GM12878 (cell line): ENCODE measurements at regions not wholly inside any gene's neighbourhood (a gene's known extent, or its start where the extent isn't known, plus 50 kb on each side); places are given as distances from the start of the nearest gene placed in this dataset.

Source experiments
- ATAC-seq: fragments of 200-7000 bp; cut with Tn5 transposase; 3 replicates; pipeline ENCODE4 v1.9.1; 2020; ENCODE audit warnings: mild to moderate bottlenecking, moderate library complexity
- BruUV-seq: library from RNA; stranded (reverse); fragments of 400-500 nt; replicated peaks from 2 replicates; lab custom pipeline; 2021; lab: Mats Ljungman, UMichigan
- CTCF ChIA-PET: fragments of 300-600 bp; sonication (Branson Sonifier 250); formaldehyde crosslinking; extraction: SDS; loops from one replicate; lab custom pipeline; 2021; ENCODE audit warnings: inconsistent platforms; lab: Yijun Ruan, JAX
- POLR2A ChIA-PET: fragments of 350-600 bp; formaldehyde crosslinking; extraction: SDS; loops from one replicate; lab custom pipeline; 2021; ENCODE audit warnings: inconsistent platforms; lab: Charles Lee
- RAD21 ChIA-PET: fragments of 300-600 bp; sonication (Branson Sonifier 250); formaldehyde crosslinking; loops from one replicate; lab custom pipeline; 2023; ENCODE audit warnings: antibody characterized with exemption; ENCODE audit not compliant: unreplicated experiment; lab: Charles Lee
- SMC1A ChIA-PET: fragments of 300-600 bp; sonication (Branson Sonifier 250); formaldehyde crosslinking; loops from one replicate; lab custom pipeline; 2023; ENCODE audit not compliant: unreplicated experiment, uncharacterized antibody; lab: Charles Lee
- DNase-seq: peaks from one replicate; pipeline ENCODE4 v3.0.0-alpha.2; 2011; ENCODE audit warnings: low read depth, low spot score
- FAIRE-seq: peaks from 3 replicates; lab custom pipeline; 2011; peaks lifted over from hg19 to GRCh38; lab: Jason Lieb, UNC
- H2AFZ ChIP-seq: 2 replicates; pipeline ENCODE4 v1.6.0; 2011; ENCODE audit warnings: low read depth, low read length, control low read depth; ENCODE audit not compliant: control insufficient read depth
- H3K27ac ChIP-seq: 2 replicates; pipeline ENCODE4 v1.5.1; 2011; ENCODE audit warnings: control low read depth; ENCODE audit not compliant: control insufficient read depth, insufficient read depth
- H3K27me3 ChIP-seq, 2 experiments: replicated peaks in 1 of 2; 2 replicates each; pipeline versions ENCODE4 v1.6.0 to v1.6.1; 2011; ENCODE audit warnings: low read length in 1 of 2; ENCODE audit not compliant: control insufficient read depth in 2 of 2, insufficient read depth in 2 of 2
- H3K36me3 ChIP-seq, 2 experiments: 2 replicates each; pipeline ENCODE4 v1.5.1; 2011; ENCODE audit warnings: low read length in 1 of 2; ENCODE audit not compliant: control insufficient read depth in 2 of 2, insufficient read depth in 2 of 2
- H3K4me1 ChIP-seq: 2 replicates; pipeline ENCODE4 v1.6.1; 2011; ENCODE audit warnings: mild to moderate bottlenecking, low read length, moderate library complexity, mixed read lengths; ENCODE audit not compliant: control insufficient read depth, insufficient read depth
- H3K4me2 ChIP-seq: 2 replicates; pipeline ENCODE4 v1.6.0; 2011; ENCODE audit warnings: control low read depth; ENCODE audit not compliant: control insufficient read depth, insufficient read depth
- H3K4me3 ChIP-seq: fragments of 200-600 bp; sonication (generic); 2 replicates; pipeline ENCODE4 v1.5.1; 2016
- H3K79me2 ChIP-seq: 2 replicates; pipeline ENCODE4 v1.6.0; 2011; ENCODE audit warnings: low read length; ENCODE audit not compliant: control insufficient read depth, insufficient read depth
- H3K9ac ChIP-seq: 2 replicates; pipeline ENCODE4 v1.8.0; 2011; ENCODE audit warnings: low read length, control low read depth, mixed read lengths; ENCODE audit not compliant: control insufficient read depth, insufficient read depth
- H3K9me3 ChIP-seq: replicated peaks from 3 replicates; pipeline ENCODE4 v1.5.1; 2011; ENCODE audit warnings: mild to moderate bottlenecking, low read length; ENCODE audit not compliant: control insufficient read depth, insufficient read depth
- H4K20me1 ChIP-seq: 2 replicates; pipeline ENCODE4 v1.6.0; 2011; ENCODE audit not compliant: control insufficient read depth, insufficient read depth
- BHLHE40 ChIP-seq, 2 experiments: fragments of 450-650 bp in 1 of 2; IDR thresholded peaks; 2 replicates each; pipeline ENCODE4 v1.6.1; 2011 to 2017; ENCODE audit warnings: low read depth in 2 of 2, borderline replicate concordance in 1 of 2, improper control_type of control experiment in 1 of 2, low read length in 1 of 2, mild to moderate bottlenecking in 1 of 2
- CBX5 ChIP-seq: sonication (generic); IDR thresholded peaks from 2 replicates; pipeline ENCODE4 v1.6.1; 2016; ENCODE audit warnings: low read depth, moderate library complexity, mild to moderate bottlenecking, inconsistent platforms
- CEBPB ChIP-seq, 2 experiments: fragments of 150-350 bp in 1 of 2; IDR thresholded peaks; 2 replicates each; pipeline ENCODE4 v1.6.1; 2012 to 2014; ENCODE audit warnings: low read depth in 2 of 2, low read length in 2 of 2, borderline replicate concordance in 1 of 2, inconsistent platforms in 1 of 2
- CHD1 ChIP-seq: IDR thresholded peaks from 2 replicates; pipeline ENCODE4 v1.6.1; 2012; ENCODE audit warnings: low read depth, low read length, improper control_type of control experiment
- EGR1 ChIP-seq, 2 experiments: IDR thresholded peaks; 1 replicate in 1 of 2; 2 replicates in 1 of 2; pipeline ENCODE4 v1.6.1; 2011 to 2012; ENCODE audit warnings: low read depth in 2 of 2, low read length in 2 of 2, borderline replicate concordance in 1 of 2, mild to moderate bottlenecking in 1 of 2, moderate library complexity in 1 of 2
- FOS ChIP-seq: IDR thresholded peaks from 3 replicates; pipeline ENCODE4 v1.6.1; 2011; ENCODE audit warnings: borderline replicate concordance; ENCODE audit not compliant: insufficient read length; ENCODE audit errors: extremely low read depth
- FOXK2 ChIP-seq: fragments of 450-650 bp; IDR thresholded peaks from 2 replicates; pipeline ENCODE4 v1.6.1; 2017; ENCODE audit warnings: mild to moderate bottlenecking, moderate library complexity
- GATAD2B ChIP-seq: fragments of 450-650 bp; conservative IDR thresholded peaks from 2 replicates; pipeline ENCODE4 v1.6.1; 2017; ENCODE audit warnings: low read depth, mild to moderate bottlenecking, moderate library complexity
- IKZF2 ChIP-seq, 2 experiments: fragments of 450-650 bp; IDR thresholded peaks; 2 replicates each; pipeline ENCODE4 v1.6.1; 2017; ENCODE audit warnings: mild to moderate bottlenecking in 2 of 2, moderate library complexity in 2 of 2
- JUND ChIP-seq: IDR thresholded peaks from 2 replicates; pipeline ENCODE4 v1.6.1; 2012; ENCODE audit warnings: low read depth, mild to moderate bottlenecking, low read length, improper control_type of control experiment, moderate library complexity
- KLF5 ChIP-seq: fragments of 450-650 bp; IDR thresholded peaks from 2 replicates; pipeline ENCODE4 v1.6.1; 2014; ENCODE audit warnings: mild to moderate bottlenecking; ENCODE audit not compliant: partially characterized antibody
- MYC ChIP-seq: IDR thresholded peaks from 2 replicates; pipeline ENCODE4 v1.6.1; 2011; ENCODE audit warnings: mild to moderate bottlenecking, low read length, moderate library complexity, inconsistent platforms; ENCODE audit not compliant: insufficient read depth, insufficient replicate concordance, insufficient read length, severe bottlenecking
- NR2C2 ChIP-seq: IDR thresholded peaks from 2 replicates; pipeline ENCODE4 v1.6.1; 2011; ENCODE audit warnings: borderline replicate concordance, low read depth; ENCODE audit not compliant: control insufficient read depth, insufficient read length
- SMAD1 ChIP-seq: fragments of 450-650 bp; IDR thresholded peaks from 2 replicates; pipeline ENCODE4 v1.6.1; 2018; ENCODE audit warnings: mild to moderate bottlenecking, low read depth; ENCODE audit not compliant: partially characterized antibody
- TCF12 ChIP-seq: IDR thresholded peaks from 2 replicates; pipeline ENCODE4 v1.6.1; 2011; ENCODE audit warnings: low read depth, mild to moderate bottlenecking, low read length
- TCF3 ChIP-seq: IDR thresholded peaks from 2 replicates; pipeline ENCODE4 v1.6.1; 2012; ENCODE audit warnings: low read depth, mild to moderate bottlenecking, low read length, borderline replicate concordance; ENCODE audit not compliant: insufficient read depth
- YY1 ChIP-seq: IDR thresholded peaks from 2 replicates; pipeline ENCODE4 v1.6.1; 2011; ENCODE audit warnings: low read depth, mild to moderate bottlenecking, low read length
- WGBS: methylation state at CpG from one replicate; pipeline ENCODE4 v1.1.6; 2016; ENCODE audit warnings: low lambda C conversion rate; ENCODE audit not compliant: insufficient replicate concordance, insufficient coverage; ENCODE audit errors: missing lambda C conversion rate; 5-methylcytosine and 5-hydroxymethylcytosine counted together
- in situ Hi-C: fragments of 300-500 bp; cut with MboI; formaldehyde crosslinking; loops from 9 replicates; pipeline ENCODE4 v1.14.3; 2018; ENCODE audit warnings: mixed read lengths
- intact Hi-C: fragments of 100-400 bp; cut with micrococcal nuclease; formaldehyde crosslinking; loops from one replicate; pipeline ENCODE4 v1.14.2; 2022; ENCODE audit not compliant: unreplicated experiment

GRCh38 chr14:54090274-54090673 is 133.6 kb upstream of the BMP4 start:
- in situ Hi-C loops: no loop called here

DNA sequence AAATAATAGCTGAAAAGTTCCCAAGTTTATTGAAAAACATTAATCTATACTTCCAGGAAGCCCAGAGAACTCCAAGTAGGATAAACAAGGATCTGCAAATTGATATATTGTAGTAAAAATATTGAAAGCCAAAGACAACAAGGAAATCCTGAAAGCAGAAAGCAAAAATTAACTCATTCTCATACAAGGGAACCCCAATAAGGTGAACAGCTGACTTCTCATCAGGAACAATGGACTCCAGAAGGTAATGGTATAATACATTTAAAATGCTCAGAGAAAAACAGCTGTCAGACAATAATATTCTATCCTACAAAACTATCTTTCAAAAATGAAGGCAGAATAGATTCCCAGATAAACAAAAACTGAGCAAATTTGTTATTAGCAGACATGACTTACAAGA is 138.1 kb upstream of the BMP4 start:
- in situ Hi-C loops (no loop called here), intact Hi-C loops (no loop called here)
- RAD21 ChIA-PET: no interaction called here
- Histone ChIP-seq H3K9me3 (no peaks in the 10 kb centered on the region), H3K4me2 (no peak overlapping the region), H4K20me1 (no peaks in the 10 kb centered on the region), H3K36me3 (no peaks in the 10 kb centered on the region), H3K27ac (no peak overlapping the region), H3K4me3 (no peak overlapping the region), H3K79me2 (no peaks in the 10 kb centered on the region), H2AFZ (no peak overlapping the region), H3K9ac (no peak overlapping the region), H3K27me3 (no peaks in the 10 kb centered on the region), H3K4me1 (no peaks in the 10 kb centered on the region)
- no peak for ATAC-seq
- POLR2A ChIA-PET: no interaction called here
- BruUV-seq: no TSS peak
- TF ChIP-seq CBX5 (peak; percentile 96), FOS (no peak)
- SMC1A ChIA-PET: no interaction called here
- CTCF ChIA-PET: no interaction called here
- DNase-seq: no peak
- no peak for FAIRE-seq

More at GRCh38 chr14:54090274-54090673, 133.6 kb upstream of the BMP4 start:
- TF ChIP-seq SMAD1: no peak
- no peak for TF ChIP-seq BHLHE40 (IDR thresholded peaks at IDR 0.05; ENCODE audit: borderline replicate concordance in 1 of 2, low read depth in 2 of 2, low read length in 1 of 2)
- no peak for TF ChIP-seq FOXK2
- no peak for TF ChIP-seq CHD1
- no peak for TF ChIP-seq EGR1 (IDR thresholded peaks at IDR 0.05; ENCODE audit: borderline replicate concordance in 1 of 2, low read depth in 2 of 2, low read length in 2 of 2)
- no peak for TF ChIP-seq TCF3
- no peak for TF ChIP-seq GATAD2B
- TF ChIP-seq MYC: no peak
- no peak for TF ChIP-seq KLF5
- no peak for TF ChIP-seq IKZF2 (IDR thresholded peaks at IDR 0.05)
- no peak for TF ChIP-seq JUND
- TF ChIP-seq YY1: no peak
- TF ChIP-seq CEBPB (IDR thresholded peaks at IDR 0.05; ENCODE audit: borderline replicate concordance in 1 of 2, low read depth in 2 of 2, low read length in 2 of 2): no peak
- no peak for TF ChIP-seq NR2C2
- no peak for TF ChIP-seq TCF12
- FAIRE-seq (no peak), DNase-seq (no peak), ATAC-seq (no peak)
- no peaks in the 10 kb centered on the region for H3K79me2 ChIP-seq
- RAD21 ChIA-PET: no interaction called here
- WGBS: 5% methylated on average over 1 of the region's 1 CpG
- no peak overlapping the region for H3K9ac ChIP-seq
- H4K20me1 ChIP-seq: no peaks in the 10 kb centered on the region
- intact Hi-C loops: no loop called here
- H3K36me3 ChIP-seq: no peaks in the 10 kb centered on the region
- H3K27me3 ChIP-seq: no peaks in the 10 kb centered on the region
- H3K4me3 ChIP-seq: no peak overlapping the region
- no peak overlapping the region for H3K27ac ChIP-seq
- no peak overlapping the region for H2AFZ ChIP-seq
- POLR2A ChIA-PET: no interaction called here
- no TSS peak for BruUV-seq
- no peaks in the 10 kb centered on the region for H3K4me1 ChIP-seq
- no peaks in the 10 kb centered on the region for H3K9me3 ChIP-seq
- SMC1A ChIA-PET: interaction anchor here (0.9 kb wide), 1 partner anchor 544 kb away, joined by 3 read pairs; no protein-coding TSS in a partner anchor
- H3K4me2 ChIP-seq: no peak overlapping the region
- CTCF ChIA-PET: interaction anchor here (0.9 kb wide), 1 partner anchor 10 kb away, joined by 3 read pairs; no protein-coding TSS in a partner anchor
